ENCODE measurements at regions not wholly inside any gene's neighbourhood (a gene's known extent, or its start where the extent isn't known, plus 50 kb on each side); places are given as distances from the start of the nearest gene placed in this dataset.

GRCh38 chr3:35393901-35394799 lies 245.2 kb upstream of the ARPP21 start:
- no peak overlapping the region for H3K4me3 ChIP-seq (ENCODE audit: low read length)
- DNase-seq (ENCODE audit: low read depth) = no peak
- no peak for TF ChIP-seq CTCF (conservative IDR thresholded peaks at IDR 0.05; ENCODE audit: low read length)

GRCh38 chr3:35394905-35395304 lies 244.4 kb upstream of the ARPP21 start:
- no peak for TF ChIP-seq CTCF (conservative IDR thresholded peaks at IDR 0.05; ENCODE audit: low read length)
- no peak overlapping the region for H3K4me3 ChIP-seq (ENCODE audit: low read length)
- DNase-seq (ENCODE audit: low read depth) = no peak

GRCh38 chr3:35401671-35402070 lies 237.7 kb upstream of the ARPP21 start:
- DNase-seq (ENCODE audit: low read depth) = no peak
- TF ChIP-seq CTCF (conservative IDR thresholded peaks at IDR 0.05; ENCODE audit: low read length) = no peak
- H3K4me3 ChIP-seq (ENCODE audit: low read length) = no peak overlapping the region

GRCh38 chr3:35404571-35404970 lies 234.8 kb upstream of the ARPP21 start:
- no peak for DNase-seq (ENCODE audit: low read depth)
- no peak for TF ChIP-seq CTCF (conservative IDR thresholded peaks at IDR 0.05; ENCODE audit: low read length)

GRCh38 chr3:35408882-35409281 lies 230.4 kb upstream of the ARPP21 start:
- no peak for TF ChIP-seq CTCF (conservative IDR thresholded peaks at IDR 0.05; ENCODE audit: low read length)
- DNase-seq (ENCODE audit: low read depth) = no peak
- H3K4me3 ChIP-seq (ENCODE audit: low read length) = no peak overlapping the region

More at GRCh38 chr3:35404571-35404970, 234.8 kb upstream of the ARPP21 start:
- H3K4me3 ChIP-seq (ENCODE audit: low read length) = no peak overlapping the region

GRCh38 chr3:35409991-35410390 lies 229.3 kb upstream of the ARPP21 start:
- TF ChIP-seq CTCF (conservative IDR thresholded peaks at IDR 0.05; ENCODE audit: low read length) = no peak

GRCh38 chr3:35413483-35413882 lies 225.8 kb upstream of the ARPP21 start:
- no peak for DNase-seq (ENCODE audit: low read depth)
- no peak overlapping the region for H3K4me3 ChIP-seq (ENCODE audit: low read length)
- TF ChIP-seq CTCF (conservative IDR thresholded peaks at IDR 0.05; ENCODE audit: low read length) = no peak

More at GRCh38 chr3:35409991-35410390, 229.3 kb upstream of the ARPP21 start:
- H3K4me3 ChIP-seq (ENCODE audit: low read length) = no peak overlapping the region
- DNase-seq (ENCODE audit: low read depth) = no peak

All from AG10803 (cell line).